Stimulated activated CD4-positive, alpha-beta T cell treated with anti-CD3 and anti-CD28 coated beads, Interleukin-1b, Interleukin-23, amount 100 ng/mL, for 1 hour (primary cell): ENCODE measurements at regions not wholly inside any gene's neighbourhood (a gene's known extent, or its start where the extent isn't known, plus 50 kb on each side); places are given as distances from the start of the nearest gene placed in this dataset.

Experiments
- DNase-seq, 2 donors: peaks; one replicate each; pipeline ENCODE4 v3.0.0-alpha.2; 2020; ENCODE audit warnings: low read depth in 2 of 2

DNA sequence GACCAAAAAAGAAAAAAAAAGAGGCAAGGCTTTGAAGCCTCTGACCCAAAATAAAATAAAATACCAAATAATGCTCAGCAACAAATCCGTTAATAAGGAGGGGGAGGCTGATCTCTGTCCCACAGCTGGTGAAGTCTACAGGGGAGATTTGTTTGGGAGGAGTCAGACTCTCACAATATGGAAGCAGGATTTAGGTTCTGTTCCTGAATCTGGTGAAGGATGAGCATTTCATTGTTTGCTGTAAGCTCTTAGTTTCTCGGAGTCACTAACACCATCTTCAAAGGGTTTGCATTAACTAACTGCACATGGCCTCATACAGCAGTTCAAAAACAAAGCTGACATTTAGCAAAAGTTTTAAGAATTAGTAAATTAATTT is 339.4 kb upstream of the TNP1 start:
- no peak for DNase-seq

GRCh38 chr2:217195658-217196446 is 336.0 kb upstream of the TNP1 start:
- no peak for DNase-seq

- no peak for DNase-seq
Measured at GRCh38 chr2:217195016-217195415, 335.2 kb upstream of the TNP1 start.

GRCh38 chr2:217193431-217194340 is 333.8 kb upstream of the TNP1 start:
- DNase-seq: no peak

- DNase-seq: no peak
Measured at GRCh38 chr2:217192366-217192765, 332.5 kb upstream of the TNP1 start.

DNA sequence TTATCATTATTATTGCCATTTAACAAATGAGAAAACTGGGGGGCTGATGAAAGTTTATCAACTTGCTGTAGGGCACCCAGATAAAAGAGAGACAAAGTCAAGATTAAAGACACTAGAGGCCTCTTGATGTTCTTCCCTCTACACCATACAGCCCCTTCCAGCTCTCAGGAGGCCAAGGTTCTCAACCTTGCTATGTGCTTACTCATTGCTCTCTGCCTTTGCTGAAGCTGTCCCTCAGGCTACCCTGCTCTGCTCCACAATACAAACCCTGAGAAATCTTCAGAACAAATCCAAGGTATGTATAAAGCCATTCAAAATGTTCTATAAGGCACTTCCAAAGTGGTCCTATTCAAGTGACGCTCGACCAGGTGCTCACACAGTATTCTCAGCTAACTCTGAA is 329.9 kb upstream of the TNP1 start:
- no peak for DNase-seq

- DNase-seq: no peak
Measured at GRCh38 chr2:217189131-217189530, 329.3 kb upstream of the TNP1 start.

GRCh38 chr2:217186668-217187159 is 326.9 kb upstream of the TNP1 start:
- no peak for DNase-seq

GRCh38 chr2:217186152-217186551 is 326.3 kb upstream of the TNP1 start:
- DNase-seq: no peak

DNA sequence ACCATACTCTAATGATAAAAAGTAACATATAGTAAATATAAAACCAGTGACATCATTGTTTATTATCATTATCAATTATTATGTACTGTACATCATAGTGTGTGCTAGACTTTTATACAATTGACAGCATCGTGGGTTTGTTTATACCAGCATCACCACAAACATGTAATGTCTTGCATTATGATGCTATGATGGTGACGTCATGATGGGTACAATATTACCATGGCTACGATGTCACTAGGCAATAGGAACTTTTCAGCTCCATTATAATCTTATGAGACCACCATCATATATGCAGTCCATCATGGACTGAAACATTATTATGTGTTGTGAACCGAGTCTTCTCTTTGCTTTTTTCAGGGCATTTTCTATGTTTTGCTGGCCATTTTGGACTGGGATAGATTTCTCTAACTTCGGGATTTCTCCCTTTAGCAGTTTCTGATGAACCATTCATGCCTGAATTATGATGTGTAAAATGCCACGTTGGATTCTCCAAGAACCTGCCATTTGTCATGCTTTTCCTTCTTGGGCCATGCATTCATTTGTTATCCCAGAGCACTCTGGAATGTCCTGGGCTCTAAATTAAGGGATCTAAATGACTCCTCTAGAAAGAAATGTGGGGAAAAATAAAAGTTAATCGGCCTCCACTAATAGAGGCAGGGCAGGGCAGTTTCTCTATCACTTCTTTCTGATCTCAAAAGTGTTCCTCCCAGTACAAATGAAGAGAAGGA is 325.6 kb upstream of the TNP1 start:
- DNase-seq: no peak

DNA sequence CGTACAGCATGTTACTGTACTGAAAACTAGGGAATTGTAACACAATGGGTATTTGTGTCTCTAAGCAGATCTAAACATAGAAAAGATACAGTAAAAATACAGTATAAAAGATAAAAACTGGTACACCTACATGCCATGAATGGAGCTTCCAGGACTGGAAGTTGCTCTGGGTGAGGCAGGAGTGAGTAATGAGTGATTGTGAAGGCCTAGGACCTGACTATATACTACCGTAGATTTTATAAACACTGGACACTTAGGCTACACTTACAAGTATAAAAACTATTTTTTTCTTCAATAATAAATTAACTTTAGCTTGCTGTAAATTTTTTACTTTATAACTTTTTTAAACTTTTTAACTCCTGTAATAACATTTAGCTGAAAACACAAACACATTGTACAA is 324.4 kb upstream of the TNP1 start:
- no peak for DNase-seq

DNA sequence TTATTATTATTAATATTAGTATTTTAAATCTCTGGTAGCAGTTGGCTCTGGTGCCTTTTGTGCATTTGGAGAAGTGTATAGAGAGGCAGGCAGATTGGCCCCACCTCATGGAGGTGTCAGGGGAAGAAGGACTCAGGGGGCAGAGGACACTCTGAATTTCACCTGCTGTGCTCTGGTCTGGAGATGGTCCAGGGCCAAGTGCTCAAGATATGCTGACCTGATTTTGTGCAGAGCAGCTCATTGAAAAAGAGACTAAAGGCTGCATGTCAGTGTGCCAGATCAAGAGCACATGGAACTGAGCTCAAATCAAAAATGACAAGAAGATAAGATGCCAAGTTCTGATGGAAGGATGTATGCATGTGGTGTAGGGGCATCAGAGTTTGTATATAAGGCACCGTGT is 323.6 kb upstream of the TNP1 start:
- no peak for DNase-seq

DNA sequence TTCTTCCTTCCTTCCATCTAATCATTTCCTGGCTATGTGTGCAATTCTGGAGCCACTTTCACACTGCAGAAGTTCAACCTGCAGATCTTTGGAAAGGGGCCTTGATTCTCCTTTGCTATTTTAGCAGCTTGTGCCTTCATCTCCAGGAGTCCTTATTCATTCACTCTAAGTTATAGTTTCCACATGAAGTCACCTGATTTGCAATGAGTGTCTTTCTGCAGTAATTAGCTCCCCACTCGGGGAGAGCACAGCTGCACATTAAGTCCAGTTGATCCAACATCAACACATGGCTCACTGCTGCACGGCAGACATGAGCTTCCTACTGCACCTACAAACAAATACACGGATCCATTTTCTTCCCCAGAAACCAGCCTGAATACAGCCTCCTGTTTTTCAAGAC is 323.1 kb upstream of the TNP1 start:
- no peak for DNase-seq

- no peak for DNase-seq
Measured at GRCh38 chr2:217181512-217181911, 321.6 kb upstream of the TNP1 start.

DNA sequence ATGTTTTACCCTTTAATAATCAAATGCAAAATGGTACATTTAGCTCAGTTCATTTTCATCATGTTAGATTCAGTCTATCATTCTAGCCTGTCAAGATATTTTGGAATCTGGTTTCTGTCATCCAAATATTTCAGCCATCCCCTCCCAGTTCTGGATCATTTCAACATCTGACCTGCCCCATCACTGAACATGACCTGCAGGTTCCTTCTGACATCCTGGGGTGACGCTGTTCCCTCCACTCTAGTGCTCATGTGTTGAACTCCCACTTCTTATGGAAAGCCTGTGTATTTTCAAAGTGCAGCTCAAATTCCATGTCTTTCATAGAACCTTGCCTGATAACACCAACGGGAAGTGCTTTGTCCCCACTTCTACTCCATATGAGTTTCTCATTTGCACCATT is 320.0 kb upstream of the TNP1 start:
- DNase-seq: no peak

DNA sequence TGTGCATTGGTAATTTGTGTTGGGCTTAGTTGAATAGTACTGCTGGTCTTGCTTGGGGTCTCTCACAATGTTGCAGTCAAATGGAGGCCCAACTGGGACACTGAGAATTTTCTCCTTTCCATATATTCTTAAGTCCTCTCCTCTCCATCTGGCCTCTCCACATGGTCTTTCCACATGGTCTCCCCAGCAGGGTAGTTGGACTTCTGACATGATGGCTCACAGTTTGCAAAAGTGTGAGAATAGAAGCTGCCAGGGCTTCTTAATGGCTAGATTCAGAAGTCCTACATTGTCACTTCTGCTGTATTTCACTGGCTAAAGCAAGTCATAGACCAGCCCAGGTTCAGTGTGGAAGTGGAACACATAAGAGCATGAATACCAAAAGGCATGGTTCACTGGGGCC is 318.5 kb upstream of the TNP1 start:
- DNase-seq: no peak

DNA sequence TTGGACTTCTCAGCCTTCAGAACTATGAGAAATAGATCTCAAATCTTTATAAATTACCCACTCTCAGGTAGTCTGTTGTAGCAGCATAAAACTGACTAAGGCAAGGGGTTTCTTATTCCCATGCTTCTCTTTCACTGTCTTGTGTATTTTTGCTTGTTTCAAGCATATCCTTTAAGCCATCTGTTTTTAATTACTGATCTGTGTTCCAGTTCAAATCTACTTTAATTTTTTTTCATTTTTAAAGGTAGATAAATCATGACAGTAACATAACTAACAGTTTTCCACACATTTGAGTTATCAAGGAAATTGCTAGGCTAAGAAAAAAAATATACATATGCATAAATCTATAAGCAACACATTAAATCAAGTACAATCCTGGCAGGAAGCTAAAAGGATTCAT is 317.9 kb upstream of the TNP1 start:
- no peak for DNase-seq

DNA sequence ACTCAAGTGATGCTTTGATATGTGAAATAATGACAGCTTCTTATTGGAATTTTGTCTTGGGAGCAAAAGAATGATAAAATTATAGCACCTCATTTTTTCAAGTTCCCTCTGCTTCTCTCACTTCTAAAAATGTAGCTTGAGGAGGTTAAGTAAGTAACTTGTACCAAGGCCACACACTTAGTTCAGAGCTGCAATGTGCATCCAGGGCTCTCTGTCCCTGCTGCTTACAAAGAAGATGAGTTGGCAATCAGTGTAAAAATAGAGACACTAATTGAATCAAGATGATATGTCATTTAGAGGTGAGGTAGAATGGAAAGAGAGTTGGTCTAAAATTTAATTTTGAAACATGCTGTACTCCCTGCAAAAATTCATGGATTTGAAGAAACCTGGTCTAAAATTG is 312.0 kb upstream of the TNP1 start:
- DNase-seq: no peak

DNA sequence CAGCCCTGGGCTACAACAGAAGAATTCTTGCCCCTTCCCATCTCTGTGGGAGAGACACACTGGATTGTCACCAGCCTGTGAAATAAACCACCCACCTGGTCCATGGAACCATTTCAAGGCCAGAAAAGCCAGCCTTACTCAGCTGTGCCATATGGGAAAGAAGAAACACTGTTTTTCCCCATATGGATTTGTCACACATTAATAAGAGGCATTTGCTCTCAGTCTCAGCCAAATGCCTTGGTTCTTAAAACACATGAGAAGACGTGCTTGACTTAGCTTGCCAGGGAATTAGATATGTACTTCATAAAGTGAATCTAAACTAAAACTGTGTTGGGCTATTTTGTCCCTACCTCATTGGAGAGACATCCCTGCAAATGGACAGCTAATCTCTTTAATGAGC is 308.6 kb upstream of the TNP1 start:
- no peak for DNase-seq

GRCh38 chr2:217167531-217167930 is 307.7 kb upstream of the TNP1 start:
- DNase-seq: no peak

DNA sequence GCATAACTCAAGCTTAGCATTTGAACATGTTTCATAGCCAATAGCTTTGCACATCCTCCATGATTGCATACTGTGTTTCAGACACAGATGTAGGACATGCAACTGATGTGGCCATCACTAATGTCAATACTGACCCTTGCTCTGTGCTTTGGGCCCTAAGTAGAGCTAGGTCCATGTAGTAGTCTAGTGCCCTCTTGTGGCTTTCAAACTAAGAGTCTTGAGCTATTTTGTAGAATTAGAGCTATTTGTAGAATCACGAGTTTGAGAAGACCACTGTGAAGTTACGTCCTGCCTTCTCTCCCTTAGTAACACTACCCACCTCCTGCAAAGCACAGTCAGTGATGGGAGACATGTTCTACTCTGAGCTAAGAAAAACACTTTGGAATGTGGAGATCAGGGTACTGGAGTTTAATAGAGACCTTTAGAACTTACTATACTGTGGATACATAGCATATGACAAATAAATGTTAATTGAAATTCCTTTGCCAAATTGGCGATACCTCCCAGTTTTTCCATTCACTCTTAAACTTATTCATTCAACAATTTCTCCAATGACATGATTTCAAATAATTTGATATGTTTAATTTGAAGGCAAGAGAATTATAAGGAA is 306.5 kb upstream of the TNP1 start:
- DNase-seq: no peak

DNA sequence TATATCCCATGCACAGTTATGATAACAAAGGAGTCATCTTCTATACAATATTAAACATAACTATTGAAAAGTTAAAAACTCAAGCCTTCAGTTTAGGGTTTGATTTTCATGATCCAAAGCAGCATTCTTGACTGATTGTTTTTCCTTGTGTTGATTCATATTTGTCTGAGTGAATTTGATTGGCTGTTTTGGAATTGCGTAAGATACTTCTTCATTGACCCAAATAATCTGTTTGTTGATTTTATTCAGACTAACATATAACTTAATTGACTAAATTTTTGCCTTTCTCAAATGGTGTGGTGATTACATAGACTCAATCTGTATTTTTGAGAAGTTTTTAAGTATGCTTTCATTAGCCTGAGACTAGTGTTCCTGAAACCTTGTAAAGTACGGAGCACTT is 305.7 kb upstream of the TNP1 start:
- DNase-seq: no peak
